Transverse colon (tissue), 4 donors: ENCODE measurements at regions not wholly inside any gene's neighbourhood (a gene's known extent, or its start where the extent isn't known, plus 50 kb on each side); places are given as distances from the start of the nearest gene placed in this dataset.

ENCODE experiments used
- POLR2A ChIP-seq: fragments of 450-650 bp; IDR thresholded peaks from one replicate; pipeline ENCODE4 v1.6.1; 2016; ENCODE audit warnings: antibody characterized with exemption, mild to moderate bottlenecking, moderate library complexity
- POLR2AphosphoS5 ChIP-seq, 3 donors: sonication (generic); formaldehyde crosslinking; IDR thresholded peaks; one replicate each; pipeline ENCODE4 v1.6.1; 2016; ENCODE audit warnings: antibody characterized with exemption in 3 of 3
- TF ChIP-seq, protein P1 (sequence below), 5 experiments: fragments of 200-600 bp in 3 of 5; fragments of 450-650 bp in 2 of 5; sonication (generic) in 3 of 5; IDR thresholded peaks; 1 replicate in 2 of 5; 2 replicates in 3 of 5; pipeline ENCODE4 v1.5.1; 2016 to 2017; ENCODE audit warnings: antibody characterized with exemption in 5 of 5, inconsistent platforms in 3 of 5, mild to moderate bottlenecking in 2 of 5, moderate library complexity in 1 of 5

DNA sequence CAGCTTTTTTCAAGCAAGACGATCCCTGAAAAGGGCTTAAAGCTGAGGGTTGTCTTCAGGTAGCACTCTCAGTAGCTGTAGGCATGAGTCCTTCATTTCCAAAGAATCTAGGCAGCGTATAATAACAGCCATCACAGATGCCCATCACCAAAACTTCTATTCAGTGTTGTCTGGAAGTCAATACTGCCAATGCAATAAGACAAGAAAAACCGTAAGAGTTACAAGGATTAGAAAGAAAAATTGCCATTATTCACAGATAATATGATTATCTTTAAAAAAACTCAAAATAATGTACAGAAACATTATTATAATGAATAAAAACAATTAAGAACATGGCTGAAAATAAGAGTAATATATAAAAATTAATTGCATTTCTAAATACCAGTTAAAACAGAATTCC is 208.2 kb upstream of the ADRA1B start:
- TF ChIP-seq, protein P1, sequence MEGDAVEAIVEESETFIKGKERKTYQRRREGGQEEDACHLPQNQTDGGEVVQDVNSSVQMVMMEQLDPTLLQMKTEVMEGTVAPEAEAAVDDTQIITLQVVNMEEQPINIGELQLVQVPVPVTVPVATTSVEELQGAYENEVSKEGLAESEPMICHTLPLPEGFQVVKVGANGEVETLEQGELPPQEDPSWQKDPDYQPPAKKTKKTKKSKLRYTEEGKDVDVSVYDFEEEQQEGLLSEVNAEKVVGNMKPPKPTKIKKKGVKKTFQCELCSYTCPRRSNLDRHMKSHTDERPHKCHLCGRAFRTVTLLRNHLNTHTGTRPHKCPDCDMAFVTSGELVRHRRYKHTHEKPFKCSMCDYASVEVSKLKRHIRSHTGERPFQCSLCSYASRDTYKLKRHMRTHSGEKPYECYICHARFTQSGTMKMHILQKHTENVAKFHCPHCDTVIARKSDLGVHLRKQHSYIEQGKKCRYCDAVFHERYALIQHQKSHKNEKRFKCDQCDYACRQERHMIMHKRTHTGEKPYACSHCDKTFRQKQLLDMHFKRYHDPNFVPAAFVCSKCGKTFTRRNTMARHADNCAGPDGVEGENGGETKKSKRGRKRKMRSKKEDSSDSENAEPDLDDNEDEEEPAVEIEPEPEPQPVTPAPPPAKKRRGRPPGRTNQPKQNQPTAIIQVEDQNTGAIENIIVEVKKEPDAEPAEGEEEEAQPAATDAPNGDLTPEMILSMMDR (IDR thresholded peaks at IDR 0.05) = no peak
- TF ChIP-seq POLR2AphosphoS5 (IDR thresholded peaks at IDR 0.05) (no peak), POLR2A (no peak)
